Mucosa of rectum (tissue), 2 donors: ENCODE measurements at regions not wholly inside any gene's neighbourhood (a gene's known extent, or its start where the extent isn't known, plus 50 kb on each side); places are given as distances from the start of the nearest gene placed in this dataset.

Source experiments
- H3K27ac ChIP-seq, 2 donors: one replicate each; pipeline ENCODE4 v1.7.0; 2013; ENCODE audit warnings: inconsistent platforms in 2 of 2, low read depth in 2 of 2, low read length in 2 of 2
- H3K27me3 ChIP-seq, 2 donors: one replicate each; pipeline ENCODE4 v1.7.0; 2013; ENCODE audit warnings: low read length in 2 of 2; ENCODE audit not compliant: control insufficient read depth in 2 of 2, insufficient read depth in 2 of 2
- H3K36me3 ChIP-seq, 2 donors: one replicate each; pipeline ENCODE4 v1.7.0; 2013; ENCODE audit warnings: low read length in 2 of 2; ENCODE audit not compliant: control insufficient read depth in 2 of 2, insufficient read depth in 2 of 2
- H3K4me1 ChIP-seq, 2 donors: one replicate each; pipeline ENCODE4 v1.7.0; 2013; ENCODE audit warnings: low read length in 2 of 2, mild to moderate bottlenecking in 1 of 2; ENCODE audit not compliant: control insufficient read depth in 2 of 2, insufficient read depth in 2 of 2
- H3K4me3 ChIP-seq, 2 donors: one replicate each; pipeline ENCODE4 v1.7.0; 2013; ENCODE audit warnings: low read length in 2 of 2
- H3K9ac ChIP-seq, 2 donors: one replicate each; pipeline ENCODE4 v1.7.0; 2013; ENCODE audit warnings: low read length in 2 of 2, low read depth in 1 of 2, mild to moderate bottlenecking in 1 of 2
- H3K9me3 ChIP-seq, 2 donors: one replicate each; pipeline ENCODE4 v1.7.0; 2013; ENCODE audit warnings: low read length in 2 of 2; ENCODE audit not compliant: control insufficient read depth in 2 of 2
- donor health status: healthy.
- donor health status: Normal muscosa, but diverticular disease.

DNA sequence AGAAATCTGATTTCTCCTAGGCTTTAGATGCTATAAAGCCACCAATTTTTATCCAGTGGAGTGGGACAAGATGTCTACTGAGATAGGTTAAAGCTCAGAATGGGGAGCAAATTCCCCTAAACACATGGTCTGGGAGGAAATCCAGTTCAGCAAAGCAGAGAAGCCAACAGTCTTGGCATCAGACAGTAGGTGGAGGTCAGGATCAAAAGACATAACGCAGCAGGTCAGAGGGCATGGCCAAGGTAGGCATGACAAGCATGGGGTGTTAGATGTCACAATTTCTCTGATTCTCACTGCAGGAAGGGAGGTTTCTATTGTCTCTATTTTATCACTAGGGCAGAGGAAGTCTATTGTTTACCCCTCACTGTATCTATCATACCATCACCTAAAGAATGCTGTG, 288.2 kb downstream of the ACTL7B start:
- H3K36me3 ChIP-seq, result no peaks in the 10 kb centered on the region
- peaks cover 0 to 6% of the 10 kb centered on the region in 2 donors for H3K4me1 ChIP-seq
- H3K4me3 ChIP-seq, result no peak overlapping the region
- H3K9ac ChIP-seq, result no peak overlapping the region
- no peak overlapping the region for H3K27ac ChIP-seq
- no peaks in the 10 kb centered on the region for H3K27me3 ChIP-seq
- no peaks in the 10 kb centered on the region for H3K9me3 ChIP-seq

DNA sequence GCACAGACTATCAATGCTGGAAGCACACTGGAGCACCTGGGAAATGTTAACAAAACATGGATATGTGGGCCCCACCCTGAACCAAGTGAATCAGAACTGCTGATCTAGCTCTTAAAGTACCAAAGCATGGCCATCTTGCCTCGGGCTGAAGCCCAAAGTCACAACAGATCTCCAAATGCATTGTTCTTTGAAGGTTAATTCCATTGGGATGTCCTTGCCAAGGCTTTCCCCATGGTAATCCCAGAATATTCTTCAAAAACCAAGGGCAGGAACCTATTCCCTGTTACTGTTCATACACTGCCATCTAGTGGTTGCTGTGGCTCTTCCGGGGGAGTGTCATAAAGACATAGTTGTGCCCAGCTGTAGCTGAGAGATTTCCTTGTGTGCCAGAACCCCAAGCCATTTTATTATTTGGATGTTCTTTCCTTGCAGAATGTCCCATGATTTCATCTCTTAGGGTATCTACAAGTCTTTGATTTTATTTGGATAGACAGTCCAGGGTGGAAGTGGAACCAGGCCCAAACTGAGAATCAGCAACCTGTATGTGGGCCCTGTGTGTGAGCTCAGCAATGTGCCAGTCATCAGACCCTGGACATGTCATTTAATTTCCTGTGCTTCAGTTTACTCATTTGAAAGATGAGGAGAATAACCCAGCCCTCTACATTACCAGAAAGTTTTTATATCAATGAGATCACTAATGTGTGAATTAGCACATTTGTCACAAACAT, 290.0 kb downstream of the ACTL7B start:
- no peaks in the 10 kb centered on the region for H3K9me3 ChIP-seq
- H3K36me3 ChIP-seq, result no peaks in the 10 kb centered on the region
- no peaks in the 10 kb centered on the region for H3K27me3 ChIP-seq
- no peak overlapping the region for H3K4me3 ChIP-seq
- H3K27ac ChIP-seq, result no peak overlapping the region
- no peak overlapping the region for H3K9ac ChIP-seq
- H3K4me1 ChIP-seq, result peaks cover 0 to 6% of the 10 kb centered on the region in 2 donors

DNA sequence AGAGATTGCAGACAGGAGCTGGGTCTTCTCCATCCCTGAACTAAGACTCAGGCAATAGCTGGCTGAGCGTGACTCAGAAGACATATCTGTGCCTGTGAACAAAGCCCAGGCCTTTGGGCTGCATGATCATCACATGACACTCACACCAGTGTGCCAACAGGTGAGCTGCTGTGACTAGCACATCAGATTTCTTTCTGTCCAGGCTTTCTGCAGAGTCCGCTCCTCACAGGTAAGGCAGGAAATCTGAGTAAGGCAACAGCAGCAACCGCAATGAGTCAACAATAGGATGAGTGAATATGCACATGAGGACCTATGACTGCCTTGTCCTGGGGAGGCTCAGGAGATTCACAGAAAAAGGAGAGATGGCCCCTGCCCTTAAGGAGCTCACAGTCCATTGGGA, 293.6 kb downstream of the ACTL7B start:
- Histone ChIP-seq H3K27me3 (no peaks in the 10 kb centered on the region), H3K4me1 (peaks cover 0 to 6% of the 10 kb centered on the region in 2 donors), H3K27ac (no peak overlapping the region), H3K9me3 (no peaks in the 10 kb centered on the region), H3K4me3 (no peak overlapping the region), H3K36me3 (no peaks in the 10 kb centered on the region), H3K9ac (no peak overlapping the region)

DNA sequence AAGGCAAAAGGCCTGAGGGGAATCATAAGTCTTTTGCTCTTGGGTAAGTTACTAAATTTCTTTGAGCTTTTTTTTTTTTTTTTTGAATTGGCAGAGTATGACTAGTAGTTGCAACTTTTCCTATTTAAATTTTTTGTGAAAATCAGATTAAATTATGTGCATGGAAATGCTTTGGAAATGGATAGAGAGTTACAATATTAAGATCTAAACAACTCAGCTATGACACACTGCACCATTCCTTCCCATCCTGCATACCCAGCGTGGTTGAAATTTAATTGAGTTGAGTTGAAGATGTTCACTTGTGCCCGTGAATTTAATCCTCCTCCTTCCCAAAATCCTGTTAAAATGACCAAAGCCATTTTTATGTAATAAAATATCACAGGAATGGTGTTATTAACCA, 296.4 kb downstream of the ACTL7B start:
- H3K27me3 ChIP-seq, result no peaks in the 10 kb centered on the region
- H3K9me3 ChIP-seq, result no peaks in the 10 kb centered on the region
- H3K4me3 ChIP-seq, result no peak overlapping the region
- H3K27ac ChIP-seq, result no peak overlapping the region
- no peaks in the 10 kb centered on the region for H3K36me3 ChIP-seq
- H3K9ac ChIP-seq, result no peak overlapping the region
- H3K4me1 ChIP-seq, result no peaks in the 10 kb centered on the region

DNA sequence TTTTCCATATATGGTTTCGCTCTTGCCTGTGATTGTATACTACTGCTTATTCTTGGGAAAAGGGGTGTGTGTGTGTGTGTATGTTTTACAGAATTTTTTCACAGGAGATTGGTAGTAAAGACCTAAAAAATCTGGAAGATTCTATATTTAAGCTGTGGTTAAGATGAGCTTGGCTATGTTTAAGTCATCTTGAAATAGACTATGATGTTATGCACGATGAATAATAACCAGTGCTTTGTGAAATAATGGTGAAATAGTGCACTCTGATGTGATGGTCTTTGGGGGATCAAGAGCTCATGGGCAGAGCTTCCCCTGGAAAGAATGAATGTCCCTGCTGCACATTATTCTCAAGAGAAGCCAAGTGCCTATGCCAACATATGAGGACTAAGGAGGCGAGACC, 301.0 kb downstream of the ACTL7B start:
- no peak overlapping the region for H3K27ac ChIP-seq
- H3K27me3 ChIP-seq, result no peaks in the 10 kb centered on the region

DNA sequence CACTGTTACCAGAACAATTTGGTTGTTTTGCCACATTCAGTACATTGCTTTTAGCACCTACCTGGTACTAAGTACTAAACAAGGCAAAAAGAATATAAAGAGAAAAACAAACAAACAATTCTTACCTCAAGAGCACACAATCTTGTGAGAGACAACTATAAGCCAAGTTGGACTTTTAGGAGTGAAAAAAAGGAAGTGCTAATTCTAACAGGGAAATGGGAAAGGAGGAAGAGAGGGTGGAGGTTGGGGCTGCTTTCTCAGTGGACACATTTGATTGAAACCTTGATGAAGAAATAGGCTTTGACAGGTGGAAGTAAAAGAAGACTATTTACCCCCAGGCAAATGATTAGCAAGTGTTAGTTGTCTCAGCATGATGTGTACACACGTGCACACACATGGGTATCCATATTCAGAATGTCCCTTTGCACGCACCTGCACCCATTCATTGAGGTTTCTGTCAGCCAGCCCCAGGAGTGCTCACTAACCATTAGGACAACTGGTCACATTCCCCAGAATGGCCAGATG, 302.6 kb downstream of the ACTL7B start:
- H3K4me1 ChIP-seq, result peaks cover 0 to 5% of the 10 kb centered on the region in 2 donors
- no peaks in the 10 kb centered on the region for H3K36me3 ChIP-seq
- H3K4me3 ChIP-seq, result no peak overlapping the region
- no peak overlapping the region for H3K27ac ChIP-seq
- H3K27me3 ChIP-seq, result no peaks in the 10 kb centered on the region
- no peak overlapping the region for H3K9ac ChIP-seq
- no peaks in the 10 kb centered on the region for H3K9me3 ChIP-seq

More for the DNA sequence above, 301.0 kb downstream of the ACTL7B start:
- Histone ChIP-seq H3K36me3 (no peaks in the 10 kb centered on the region), H3K9me3 (no peaks in the 10 kb centered on the region), H3K9ac (no peak overlapping the region), H3K4me1 (peaks cover 0 to 5% of the 10 kb centered on the region in 2 donors), H3K4me3 (no peak overlapping the region)

DNA sequence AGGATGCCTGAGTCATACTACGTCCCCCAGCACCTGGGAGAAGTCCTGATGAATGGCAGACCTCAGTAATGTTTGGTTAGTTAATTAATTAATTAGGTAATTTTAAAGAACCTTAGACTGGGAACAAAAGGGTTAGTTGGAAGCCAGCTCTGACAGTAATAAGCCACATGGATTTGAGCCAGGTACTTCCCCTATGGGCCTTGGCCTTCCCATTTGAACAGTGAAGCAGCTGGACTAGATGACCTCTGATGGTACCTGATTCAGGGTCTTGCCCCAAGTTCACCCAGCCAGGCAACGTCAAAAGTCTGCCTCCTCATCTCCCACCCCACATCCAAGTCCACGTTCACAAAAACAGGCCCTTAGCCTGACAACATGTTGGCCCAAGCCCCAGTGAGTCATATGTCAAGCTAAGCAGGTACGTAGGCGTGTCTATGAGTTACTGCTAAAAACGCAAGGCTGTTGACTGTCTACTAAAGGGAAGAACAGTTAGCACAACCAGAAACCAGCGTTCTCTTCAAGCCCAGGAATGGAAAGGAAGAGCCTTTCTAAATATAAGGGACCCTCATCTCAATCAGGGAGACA, 303.2 kb downstream of the ACTL7B start:
- H3K27me3 ChIP-seq, result no peaks in the 10 kb centered on the region

DNA sequence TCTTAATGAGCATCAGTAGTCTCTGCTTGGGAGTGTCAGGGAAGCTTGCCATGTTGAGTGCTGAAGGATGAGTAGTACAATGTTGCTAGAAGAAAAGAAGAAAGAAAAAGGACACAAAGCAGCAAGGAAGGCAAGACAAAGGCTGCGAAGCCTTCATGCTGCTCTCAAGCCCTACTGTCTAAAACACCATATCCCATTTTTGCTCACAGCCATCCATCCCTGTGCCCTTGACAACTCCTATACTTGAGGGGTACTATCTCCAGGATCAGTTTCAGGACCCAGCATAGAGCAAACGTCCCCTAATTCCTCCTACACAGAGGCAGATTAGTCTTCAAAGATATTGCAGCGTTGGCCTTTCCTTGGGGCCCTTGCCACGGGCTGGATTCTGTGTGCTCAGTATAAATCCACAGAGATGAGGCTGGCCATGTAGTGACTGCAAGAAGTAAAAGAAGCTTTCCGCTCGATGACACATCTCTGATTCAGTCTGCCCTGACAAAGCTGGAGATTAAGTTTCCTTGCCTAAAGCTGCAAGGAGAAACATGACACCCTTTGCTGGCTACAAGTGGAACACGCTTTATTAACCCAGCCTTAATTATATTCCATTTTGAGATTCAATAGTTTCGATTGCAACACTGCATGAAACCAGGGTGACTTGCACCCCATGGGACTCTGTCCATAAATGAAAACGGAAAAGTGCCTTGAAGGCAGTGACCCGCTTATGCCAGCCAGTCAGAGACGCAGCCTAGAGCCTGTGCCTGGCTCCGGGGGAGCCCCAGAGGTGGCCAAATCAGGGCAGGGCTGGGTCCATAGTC, 304.6 kb downstream of the ACTL7B start:
- Histone ChIP-seq H3K36me3 (no peaks in the 10 kb centered on the region), H3K9ac (no peak overlapping the region), H3K4me3 (no peak overlapping the region), H3K9me3 (no peaks in the 10 kb centered on the region), H3K27me3 (no peaks in the 10 kb centered on the region), H3K4me1 (peaks cover 0 to 5% of the 10 kb centered on the region in 2 donors), H3K27ac (no peak overlapping the region)

More for the DNA sequence above, 303.2 kb downstream of the ACTL7B start:
- H3K9ac ChIP-seq, result no peak overlapping the region
- H3K4me3 ChIP-seq, result no peak overlapping the region
- H3K4me1 ChIP-seq, result peaks cover 0 to 5% of the 10 kb centered on the region in 2 donors
- no peaks in the 10 kb centered on the region for H3K9me3 ChIP-seq
- no peaks in the 10 kb centered on the region for H3K36me3 ChIP-seq
- H3K27ac ChIP-seq, result no peak overlapping the region

DNA sequence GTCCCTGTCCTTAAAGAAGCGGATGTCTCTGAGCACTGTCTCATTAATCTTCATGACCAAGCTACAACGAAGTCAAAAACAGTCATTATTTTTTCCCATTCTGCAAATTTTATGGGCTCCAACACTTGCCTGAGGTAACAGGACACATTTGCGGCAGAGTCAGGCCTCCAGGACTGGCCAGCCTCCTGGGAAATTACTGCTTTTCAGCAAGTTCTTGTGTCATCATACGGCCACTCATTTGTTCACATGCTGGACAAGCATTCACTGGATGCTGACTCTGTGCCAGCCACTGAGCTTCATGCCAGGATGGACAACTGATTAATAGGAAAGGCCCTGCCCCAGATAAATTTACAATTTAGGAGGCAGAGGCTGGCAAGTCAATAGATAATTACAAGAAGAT, 305.7 kb downstream of the ACTL7B start:
- no peak overlapping the region for H3K9ac ChIP-seq
- H3K9me3 ChIP-seq, result no peaks in the 10 kb centered on the region
- H3K27ac ChIP-seq, result no peak overlapping the region
- H3K36me3 ChIP-seq, result no peaks in the 10 kb centered on the region
- H3K27me3 ChIP-seq, result no peaks in the 10 kb centered on the region
- peaks cover 0 to 5% of the 10 kb centered on the region in 2 donors for H3K4me1 ChIP-seq
- no peak overlapping the region for H3K4me3 ChIP-seq

DNA sequence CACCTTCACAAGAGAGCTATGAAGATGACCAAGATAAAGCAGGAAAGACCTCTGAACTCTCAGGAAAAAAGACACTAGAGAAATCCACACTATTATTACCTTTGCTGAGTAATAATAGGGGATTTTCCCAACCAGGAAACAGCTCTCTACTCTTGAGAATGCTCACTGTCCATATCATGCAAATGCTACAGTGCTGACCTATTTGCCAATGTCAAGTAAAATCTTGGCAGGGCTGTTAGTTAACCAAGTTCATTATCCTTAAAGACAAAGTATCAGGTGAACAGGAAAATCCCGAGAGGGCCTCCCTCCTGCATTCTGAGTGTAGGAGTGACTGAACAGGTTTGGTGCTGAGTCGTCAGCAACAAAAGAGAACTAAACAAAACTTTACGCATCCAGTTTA, 306.6 kb downstream of the ACTL7B start:
- Histone ChIP-seq H3K4me3 (no peak overlapping the region), H3K27ac (no peak overlapping the region), H3K27me3 (no peaks in the 10 kb centered on the region), H3K36me3 (no peaks in the 10 kb centered on the region), H3K9me3 (no peaks in the 10 kb centered on the region), H3K4me1 (peaks cover 0 to 5% of the 10 kb centered on the region in 2 donors), H3K9ac (no peak overlapping the region)
